ENCODE measurements at regions not wholly inside any gene's neighbourhood (a gene's known extent, or its start where the extent isn't known, plus 50 kb on each side); places are given as distances from the start of the nearest gene placed in this dataset.

DNA sequence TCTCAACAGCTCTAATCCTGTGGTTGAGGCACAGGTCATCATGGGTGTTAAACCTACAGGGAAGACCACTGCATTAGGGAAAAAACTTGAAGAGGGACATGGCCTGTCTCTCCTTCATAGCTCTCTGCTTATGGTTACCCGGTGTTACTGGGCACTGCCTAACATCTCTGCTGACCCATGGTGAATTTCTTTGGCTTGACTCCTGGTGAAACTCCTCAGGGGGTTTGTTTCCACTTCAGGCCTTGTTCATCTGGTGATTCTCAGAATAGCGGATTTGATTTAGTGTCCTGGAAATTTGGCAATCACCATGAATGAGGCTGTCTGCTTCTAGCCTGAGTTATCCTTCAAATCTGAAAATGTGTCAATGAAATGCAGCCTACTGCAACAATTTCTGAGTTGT, 114.4 kb downstream of the ZNF518B start:
- no peak overlapping the region for H3K4me3 ChIP-seq (ENCODE audit: low read depth, low read length)
- TF ChIP-seq CTCF (IDR thresholded peaks at IDR 0.05; ENCODE audit: low read depth, low read length): no peak
- DNase-seq (ENCODE audit: low read depth, low spot score): no peak
- in situ Hi-C loops (cut with HindIII; ENCODE audit: low sequenced_read_pairs): no loop called here

DNA sequence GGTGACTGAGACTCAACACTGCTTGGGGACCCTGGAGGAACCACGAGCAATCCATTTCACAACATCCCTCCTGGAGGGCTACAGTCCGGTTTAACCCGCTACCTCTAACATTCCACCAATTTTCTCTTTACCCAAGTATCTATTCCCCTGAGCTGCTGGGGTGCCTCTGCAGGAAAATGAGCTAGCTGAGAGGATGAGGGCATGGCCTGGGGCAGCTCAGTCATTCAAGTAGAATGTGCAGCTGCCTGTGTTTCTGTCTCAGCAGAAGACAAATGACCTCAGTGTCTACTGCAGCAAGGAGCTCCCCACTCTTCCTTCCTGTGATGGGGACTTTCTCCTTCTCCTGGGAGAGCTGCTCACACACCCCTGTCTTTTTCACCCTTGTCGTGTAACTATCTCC, 120.8 kb downstream of the ZNF518B start:
- TF ChIP-seq CTCF (IDR thresholded peaks at IDR 0.05; ENCODE audit: low read depth, low read length): no peak
- in situ Hi-C loops (cut with HindIII; ENCODE audit: low sequenced_read_pairs): no loop called here
- no peak for DNase-seq (ENCODE audit: low read depth, low spot score)
- no peak overlapping the region for H3K4me3 ChIP-seq (ENCODE audit: low read depth, low read length)

DNA sequence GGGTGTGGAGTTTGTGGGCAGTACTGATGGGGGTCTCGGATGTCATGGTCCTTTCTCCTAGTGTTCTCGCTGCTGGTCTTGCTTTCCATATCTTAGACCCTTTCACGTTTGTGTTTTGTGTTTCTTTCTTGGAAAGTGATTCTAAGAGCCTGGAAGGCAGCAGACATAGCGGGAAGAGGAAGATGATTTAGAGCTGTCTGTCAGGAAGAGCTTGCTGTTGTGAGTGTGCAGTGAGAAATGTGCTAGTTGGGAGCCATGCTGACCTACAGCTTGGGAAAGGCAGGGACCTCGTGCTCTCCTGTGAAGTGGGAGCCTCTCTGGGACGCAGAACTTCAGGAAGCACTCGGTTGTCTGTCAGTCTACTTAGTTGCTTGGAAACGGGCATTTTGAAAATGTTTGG, 122.2 kb downstream of the ZNF518B start:
- DNase-seq (ENCODE audit: low read depth, low spot score): no peak
- in situ Hi-C loops (cut with HindIII; ENCODE audit: low sequenced_read_pairs): no loop called here
- no peak overlapping the region for H3K4me3 ChIP-seq (ENCODE audit: low read depth, low read length)
- no peak for TF ChIP-seq CTCF (IDR thresholded peaks at IDR 0.05; ENCODE audit: low read depth, low read length)

GRCh38 chr4:10334506-10335028, 122.7 kb downstream of the ZNF518B start:
- TF ChIP-seq CTCF (IDR thresholded peaks at IDR 0.05; ENCODE audit: low read depth, low read length): no peak
- no peak overlapping the region for H3K4me3 ChIP-seq (ENCODE audit: low read depth, low read length)
- DNase-seq (ENCODE audit: low read depth, low spot score): no peak
- in situ Hi-C loops (cut with HindIII; ENCODE audit: low sequenced_read_pairs): no loop called here

DNA sequence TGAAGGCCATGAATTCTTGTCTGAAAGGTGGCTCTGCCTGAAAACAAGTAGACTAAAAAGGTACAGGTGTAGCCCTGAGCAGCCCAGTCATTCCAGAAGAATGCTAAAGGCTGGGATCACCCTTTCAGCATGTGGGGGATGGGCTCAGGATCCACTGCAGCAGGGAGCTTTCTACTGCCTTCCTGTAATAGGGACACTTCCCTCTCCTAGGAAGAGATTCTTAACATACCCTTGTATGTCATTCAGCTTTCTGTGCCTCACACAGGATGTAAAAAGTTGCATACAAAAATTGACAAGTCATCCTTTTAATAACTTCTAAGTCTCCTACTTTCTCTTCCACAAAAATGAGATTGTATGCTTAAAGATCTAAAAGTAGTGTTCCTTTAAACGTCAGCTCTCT, 123.3 kb downstream of the ZNF518B start:
- no peak for TF ChIP-seq CTCF (IDR thresholded peaks at IDR 0.05; ENCODE audit: low read depth, low read length)
- DNase-seq (ENCODE audit: low read depth, low spot score): no peak
- in situ Hi-C loops (cut with HindIII; ENCODE audit: low sequenced_read_pairs): no loop called here
- H3K4me3 ChIP-seq (ENCODE audit: low read depth, low read length): no peak overlapping the region

- TF ChIP-seq CTCF (IDR thresholded peaks at IDR 0.05; ENCODE audit: low read depth, low read length): no peak
- no peak overlapping the region for H3K4me3 ChIP-seq (ENCODE audit: low read depth, low read length)
- DNase-seq (ENCODE audit: low read depth, low spot score): no peak
- in situ Hi-C loops (cut with HindIII; ENCODE audit: low sequenced_read_pairs): no loop called here
Measured at GRCh38 chr4:10326075-10326474, 131.2 kb downstream of the ZNF518B start.

DNA sequence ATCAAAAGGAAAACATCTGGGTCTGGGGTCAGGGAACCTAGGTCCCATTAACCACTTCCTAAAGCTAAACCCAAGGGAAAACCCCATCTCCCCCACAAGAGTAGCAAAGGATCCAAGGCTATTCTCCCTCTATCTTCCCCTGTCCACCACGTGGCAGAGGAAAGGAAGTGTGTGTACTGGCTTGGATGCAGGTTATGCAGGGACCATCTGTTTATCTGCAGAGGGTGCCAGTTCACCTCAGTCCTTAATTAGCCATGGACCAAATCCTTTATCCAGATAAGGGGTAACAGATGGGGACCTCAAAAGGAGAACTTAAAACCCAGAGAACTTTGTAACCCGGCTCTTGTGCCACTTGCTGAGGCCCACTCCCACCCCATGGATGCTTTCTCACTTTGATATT, 135.3 kb downstream of the ZNF518B start:
- H3K4me3 ChIP-seq (ENCODE audit: low read depth, low read length): no peak overlapping the region
- TF ChIP-seq CTCF (IDR thresholded peaks at IDR 0.05; ENCODE audit: low read depth, low read length): no peak
- in situ Hi-C loops (cut with HindIII; ENCODE audit: low sequenced_read_pairs): no loop called here
- no peak for DNase-seq (ENCODE audit: low read depth, low spot score)

Data from astrocyte of the spinal cord (primary cell).